Epithelial cell of proximal tubule (primary cell): ENCODE measurements at regions not wholly inside any gene's neighbourhood (a gene's known extent, or its start where the extent isn't known, plus 50 kb on each side); places are given as distances from the start of the nearest gene placed in this dataset.

ENCODE experiments used
- DNase-seq: peaks from one replicate; pipeline ENCODE4 v3.0.0-alpha.2; 2011; ENCODE audit warnings: low read depth
- H3K4me3 ChIP-seq: 2 replicates; pipeline ENCODE4 v1.5.1; 2011; ENCODE audit warnings: low read depth, mild to moderate bottlenecking, low read length
- TF ChIP-seq, protein P1 (sequence below): conservative IDR thresholded peaks from 2 replicates; pipeline ENCODE4 v1.5.1; 2012; ENCODE audit warnings: low read depth, mild to moderate bottlenecking, low read length

- H3K4me3 ChIP-seq: no peak overlapping the region
- TF ChIP-seq, protein P1, sequence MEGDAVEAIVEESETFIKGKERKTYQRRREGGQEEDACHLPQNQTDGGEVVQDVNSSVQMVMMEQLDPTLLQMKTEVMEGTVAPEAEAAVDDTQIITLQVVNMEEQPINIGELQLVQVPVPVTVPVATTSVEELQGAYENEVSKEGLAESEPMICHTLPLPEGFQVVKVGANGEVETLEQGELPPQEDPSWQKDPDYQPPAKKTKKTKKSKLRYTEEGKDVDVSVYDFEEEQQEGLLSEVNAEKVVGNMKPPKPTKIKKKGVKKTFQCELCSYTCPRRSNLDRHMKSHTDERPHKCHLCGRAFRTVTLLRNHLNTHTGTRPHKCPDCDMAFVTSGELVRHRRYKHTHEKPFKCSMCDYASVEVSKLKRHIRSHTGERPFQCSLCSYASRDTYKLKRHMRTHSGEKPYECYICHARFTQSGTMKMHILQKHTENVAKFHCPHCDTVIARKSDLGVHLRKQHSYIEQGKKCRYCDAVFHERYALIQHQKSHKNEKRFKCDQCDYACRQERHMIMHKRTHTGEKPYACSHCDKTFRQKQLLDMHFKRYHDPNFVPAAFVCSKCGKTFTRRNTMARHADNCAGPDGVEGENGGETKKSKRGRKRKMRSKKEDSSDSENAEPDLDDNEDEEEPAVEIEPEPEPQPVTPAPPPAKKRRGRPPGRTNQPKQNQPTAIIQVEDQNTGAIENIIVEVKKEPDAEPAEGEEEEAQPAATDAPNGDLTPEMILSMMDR: no peak
Measured at GRCh38 chr5:15431923-15432322, 68.1 kb upstream of the FBXL7 start.

DNA sequence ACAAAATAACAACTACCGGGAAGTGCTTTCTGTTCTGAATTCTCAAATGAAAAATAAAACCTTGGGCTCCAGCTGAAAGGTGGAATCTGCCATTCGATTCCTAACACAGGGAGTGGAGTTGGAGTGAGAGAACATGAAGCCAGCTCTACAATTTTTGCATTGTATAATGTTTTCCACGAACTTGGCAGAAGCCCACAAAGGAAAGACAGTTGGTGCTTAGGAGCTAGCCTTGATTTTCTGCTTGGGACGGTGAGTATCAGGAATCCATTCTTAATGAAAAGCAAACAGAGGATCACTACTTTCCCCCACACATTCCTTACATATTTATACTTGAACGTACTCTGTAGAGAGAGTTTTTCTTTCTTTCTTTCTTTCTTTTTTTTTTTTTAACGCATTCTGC is 74.2 kb upstream of the FBXL7 start:
- peak; percentile 12 for DNase-seq
- TF ChIP-seq, protein P1: no peak
- H3K4me3 ChIP-seq: peak overlapping the region; percentile 33

More at GRCh38 chr5:15431923-15432322, 68.1 kb upstream of the FBXL7 start:
- no peak for DNase-seq

GRCh38 chr5:15424769-15425168 is 75.2 kb upstream of the FBXL7 start:
- no peak for DNase-seq
- no peak overlapping the region for H3K4me3 ChIP-seq
- TF ChIP-seq, protein P1: no peak

DNA sequence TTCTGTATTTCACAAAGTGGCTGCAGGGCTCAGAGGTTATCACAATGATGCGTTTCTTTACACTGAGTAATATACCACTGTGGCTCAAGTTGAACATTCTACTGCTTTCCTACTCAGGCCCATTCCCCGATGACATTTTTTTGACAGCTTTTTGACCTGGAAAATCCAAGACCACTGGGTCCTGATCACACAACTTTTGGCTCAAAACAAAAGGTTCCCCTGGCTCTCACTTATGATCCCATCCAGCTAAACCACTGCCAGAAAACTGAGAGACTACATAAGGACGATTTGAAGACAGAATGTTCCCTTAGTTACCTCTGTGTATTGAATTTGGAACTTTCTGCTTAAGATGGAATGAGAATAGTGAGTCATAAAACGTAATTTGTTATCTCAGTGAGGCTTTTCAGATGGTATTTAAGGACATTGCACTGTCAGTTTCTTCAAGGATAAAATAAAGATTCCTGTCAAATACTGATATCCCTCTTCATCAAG is 78.0 kb upstream of the FBXL7 start:
- DNase-seq: no peak
- TF ChIP-seq, protein P1: no peak

GRCh38 chr5:15421381-15421780 is 78.6 kb upstream of the FBXL7 start:
- TF ChIP-seq, protein P1: no peak
- no peak for DNase-seq
- H3K4me3 ChIP-seq: no peak overlapping the region

More for the DNA sequence above, 78.0 kb upstream of the FBXL7 start:
- no peak overlapping the region for H3K4me3 ChIP-seq

- no peak for DNase-seq
- TF ChIP-seq, protein P1: no peak
- no peak overlapping the region for H3K4me3 ChIP-seq
Measured at GRCh38 chr5:15420201-15420600, 79.8 kb upstream of the FBXL7 start.

DNA sequence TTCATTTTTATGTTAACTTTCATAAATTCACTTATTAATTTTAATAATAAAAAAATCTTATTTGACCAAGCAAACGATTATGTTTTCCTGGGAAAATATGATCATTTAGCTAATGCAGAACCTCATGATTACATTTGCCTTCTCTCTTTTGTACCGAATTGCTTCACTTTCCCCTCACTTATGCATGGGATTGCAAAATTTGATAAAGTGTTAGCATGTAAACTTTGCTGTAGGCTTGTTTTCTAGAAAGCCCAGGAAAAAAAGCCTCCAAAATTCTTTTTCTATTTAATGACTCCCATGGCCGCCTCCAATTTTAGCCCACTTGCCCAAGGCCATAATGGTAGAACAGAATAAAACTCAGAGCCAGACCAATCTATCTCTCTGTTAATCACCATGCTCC is 82.8 kb upstream of the FBXL7 start:
- DNase-seq: no peak
- no peak overlapping the region for H3K4me3 ChIP-seq
- TF ChIP-seq, protein P1: no peak
